Head of caudate nucleus (tissue), 42 donors: ENCODE measurements at regions not wholly inside any gene's neighbourhood (a gene's known extent, or its start where the extent isn't known, plus 50 kb on each side); places are given as distances from the start of the nearest gene placed in this dataset.

Experiments used
- DNase-seq, 42 donors: peaks; one replicate each; pipeline versions ENCODE4 v3.0.0 to v3.0.0-alpha.2; 2020 to 2021; ENCODE audit warnings: mixed read lengths in 7 of 42
- intact Hi-C: fragments of 100-400 bp; cut with DNase I; formaldehyde crosslinking; loops from one replicate; pipeline ENCODE4 v1.15.0; 2022

DNA sequence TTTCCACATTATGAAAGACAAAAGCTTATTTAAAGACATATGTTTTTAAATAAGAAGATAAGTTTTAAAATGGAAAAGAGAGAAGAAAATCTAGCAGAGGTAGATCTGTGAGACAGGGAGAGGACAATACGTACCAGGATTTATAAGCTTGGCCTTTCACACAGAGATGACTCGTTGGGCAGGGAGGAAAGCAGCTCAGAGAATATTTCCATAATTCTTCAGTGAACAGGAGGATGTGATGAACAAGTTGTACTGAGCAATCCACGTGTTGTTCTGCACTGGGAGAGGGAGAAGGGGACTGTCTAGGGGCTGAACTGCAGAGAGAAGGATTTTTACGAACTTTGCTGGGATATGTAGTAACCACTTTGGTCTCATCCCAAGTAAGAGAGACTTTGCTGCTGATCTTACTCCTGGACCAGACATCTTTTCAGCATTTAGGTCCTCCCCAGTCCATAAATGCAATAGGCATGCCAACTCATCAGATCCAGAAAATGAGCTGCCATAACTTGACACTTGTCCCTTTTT, 162.5 kb upstream of the SETBP1 start:
- intact Hi-C loops: no loop called here
- no peak for DNase-seq

DNA sequence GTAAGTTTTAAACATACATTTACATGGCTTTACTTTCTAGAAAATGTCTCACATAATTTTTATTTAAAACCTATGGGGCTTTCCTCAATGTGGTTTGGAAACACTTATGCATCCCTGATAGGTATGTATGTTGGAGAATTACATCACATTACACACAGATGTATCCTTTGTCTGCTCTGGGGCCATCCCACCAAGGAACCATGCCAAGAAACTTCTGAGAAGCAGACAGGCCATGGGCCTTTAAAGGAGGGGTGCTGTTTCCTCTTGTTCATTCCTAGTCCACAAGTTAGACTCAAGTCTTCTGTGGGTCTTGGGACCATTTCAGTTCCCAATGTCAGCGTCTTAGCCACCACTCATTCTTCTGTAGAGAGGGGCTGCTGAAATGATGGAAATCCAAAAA, 162.0 kb upstream of the SETBP1 start:
- DNase-seq: no peak
- intact Hi-C loops: no loop called here

- no peak for DNase-seq
- intact Hi-C loops: no loop called here
Measured at GRCh38 chr18:44520981-44521667, 159.6 kb upstream of the SETBP1 start.

GRCh38 chr18:44521668-44522022, 159.0 kb upstream of the SETBP1 start:
- intact Hi-C loops: no loop called here
- DNase-seq: no peak

DNA sequence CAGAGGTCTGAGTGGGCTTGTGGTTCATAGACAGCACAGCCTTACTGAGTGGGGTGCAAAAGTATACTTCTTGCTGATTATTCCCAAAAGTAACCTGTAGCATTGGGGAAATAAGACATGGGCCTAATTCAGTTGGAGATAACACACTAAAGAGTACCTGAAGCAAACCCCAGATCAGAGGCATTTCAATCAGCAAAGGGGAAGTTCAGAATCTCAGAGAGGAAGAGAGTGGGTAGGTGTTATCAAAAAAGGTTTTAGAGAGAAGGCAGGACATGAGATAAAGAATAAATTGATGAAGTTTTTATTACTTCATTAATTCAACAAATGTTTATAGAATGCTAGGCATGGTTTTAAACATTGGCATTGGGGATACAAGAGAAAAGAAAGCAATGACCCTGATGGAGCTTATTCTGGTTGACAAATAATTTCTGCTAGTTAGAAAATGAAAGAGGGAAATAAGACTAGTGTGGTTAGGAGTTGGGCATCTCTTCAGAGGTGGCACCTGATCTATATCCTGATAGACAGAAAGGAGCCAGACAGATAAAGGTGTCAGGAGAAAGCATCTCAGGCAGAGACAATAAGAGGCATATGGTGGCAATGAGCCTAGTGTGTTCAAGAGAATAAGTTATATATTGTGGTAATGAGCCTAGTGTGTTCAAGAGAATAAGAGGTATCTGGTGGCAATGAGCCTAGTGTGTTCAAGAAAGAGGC, 153.8 kb upstream of the SETBP1 start:
- intact Hi-C loops: no loop called here
- DNase-seq: no peak

- DNase-seq: no peak
- intact Hi-C loops: no loop called here
Measured at GRCh38 chr18:44533071-44533470, 147.6 kb upstream of the SETBP1 start.

DNA sequence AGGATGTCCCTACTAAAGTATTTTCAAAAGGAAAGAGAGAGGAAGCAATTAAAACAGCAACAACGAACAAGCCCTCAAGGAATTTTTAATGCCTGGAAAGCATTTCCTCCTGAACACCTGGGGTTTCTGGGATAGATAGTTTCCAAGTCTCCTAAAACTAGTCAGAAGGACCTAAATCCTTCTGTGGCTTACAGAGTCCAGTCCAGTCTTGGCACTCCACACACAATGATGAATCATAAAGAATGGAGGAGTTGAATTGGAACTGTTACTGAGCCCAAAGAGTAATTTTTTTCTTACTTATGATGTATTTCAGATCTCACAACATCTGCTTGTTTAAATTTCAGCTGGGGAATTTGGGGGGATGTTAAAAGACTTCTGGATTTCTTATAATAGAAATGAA, 144.6 kb upstream of the SETBP1 start:
- intact Hi-C loops: no loop called here
- DNase-seq: no peak

DNA sequence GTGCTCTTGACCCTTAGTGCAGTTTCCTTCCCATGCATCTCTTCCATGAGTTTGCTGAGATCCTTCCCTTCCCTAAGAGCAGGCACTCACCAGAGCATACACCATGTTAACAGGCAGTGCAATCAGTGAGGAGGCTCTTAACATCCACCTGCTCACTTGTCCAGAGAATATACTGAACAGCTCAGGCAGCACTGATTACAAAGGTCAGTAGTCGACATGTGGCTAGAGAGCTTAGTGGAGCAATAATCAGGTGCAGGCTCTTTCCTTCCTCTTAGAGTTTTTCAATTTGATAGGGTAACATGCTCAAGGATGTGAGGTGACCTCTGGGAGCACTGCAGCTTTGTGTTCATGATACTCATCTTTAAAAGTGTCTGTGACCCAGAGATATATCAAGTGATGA, 144.1 kb upstream of the SETBP1 start:
- no peak for DNase-seq
- intact Hi-C loops: no loop called here

DNA sequence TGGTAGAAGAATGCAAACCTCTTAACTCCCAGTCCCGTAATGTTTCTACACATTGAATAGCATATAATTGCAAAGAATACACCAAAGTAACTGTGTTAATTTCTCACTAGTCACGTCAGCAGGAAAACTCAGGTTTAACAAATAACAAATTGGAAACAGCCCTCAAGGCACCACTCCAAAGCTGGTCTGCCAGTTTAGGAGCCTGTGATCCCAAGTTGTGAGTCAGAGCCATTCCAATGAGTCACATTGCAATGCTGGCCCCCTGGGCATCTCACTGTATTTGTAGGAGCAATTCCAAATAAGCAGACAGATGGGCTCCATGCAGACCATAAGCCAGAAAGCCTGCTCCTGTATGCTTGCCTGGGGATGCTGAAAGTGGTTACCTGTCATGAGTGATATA, 143.2 kb upstream of the SETBP1 start:
- DNase-seq: no peak
- intact Hi-C loops: no loop called here

DNA sequence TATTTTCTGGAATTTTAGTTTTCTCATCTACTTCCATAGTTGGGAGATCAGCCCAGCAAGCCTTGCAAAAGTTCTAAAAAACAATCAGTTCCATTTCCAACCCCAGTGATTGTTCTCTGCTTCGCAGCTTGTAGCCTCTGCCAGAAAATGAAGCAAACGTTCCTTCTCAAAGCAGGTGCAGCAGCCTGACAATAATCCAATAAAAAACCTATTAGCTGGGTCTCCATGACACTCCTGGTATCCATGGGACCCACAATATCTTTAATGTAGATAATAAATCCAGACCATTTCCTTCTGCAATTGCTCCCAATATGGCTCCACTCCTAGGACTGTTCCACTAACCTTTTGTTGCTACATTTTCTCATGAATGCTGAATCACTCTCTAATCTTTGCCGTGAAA, 140.8 kb upstream of the SETBP1 start:
- no peak for DNase-seq
- intact Hi-C loops: no loop called here

GRCh38 chr18:44541159-44541558, 139.5 kb upstream of the SETBP1 start:
- DNase-seq: no peak
- intact Hi-C loops: no loop called here

DNA sequence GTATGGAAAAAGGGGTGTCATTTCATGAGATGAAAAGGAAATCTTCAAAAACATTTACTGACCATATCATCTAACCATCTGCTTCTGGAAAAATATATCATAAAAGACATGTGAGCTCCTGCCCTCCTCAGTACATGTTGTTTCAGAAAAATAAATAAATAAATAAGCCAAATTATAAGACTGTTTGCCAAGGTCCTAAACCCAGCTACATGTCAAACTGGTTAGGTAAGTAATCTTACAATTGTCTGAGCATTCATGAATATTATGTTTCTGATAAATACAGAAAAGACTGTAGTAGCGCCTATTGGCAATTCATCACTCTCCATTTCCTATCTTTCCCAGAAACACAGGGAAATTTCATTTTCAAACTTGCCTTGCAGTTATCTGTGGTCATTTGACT, 138.9 kb upstream of the SETBP1 start:
- intact Hi-C loops: no loop called here
- no peak for DNase-seq

DNA sequence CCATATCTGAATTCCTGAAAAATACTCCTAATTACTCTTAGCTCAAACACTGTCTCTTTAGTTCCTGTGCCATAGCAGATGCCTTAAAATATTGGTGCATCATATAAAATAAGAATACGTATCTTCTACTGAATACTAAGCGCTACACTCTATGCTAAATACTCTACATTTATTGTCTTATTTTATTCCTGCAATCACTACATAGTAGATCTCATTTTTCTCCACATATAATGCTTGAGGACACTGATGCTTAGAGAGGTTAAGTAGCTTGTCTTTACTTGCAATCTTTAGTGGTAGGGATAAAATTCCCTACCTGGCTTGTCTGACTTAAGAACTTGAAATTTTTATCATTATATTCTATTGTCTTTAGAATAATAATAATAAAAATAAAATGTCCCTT, 137.3 kb upstream of the SETBP1 start:
- intact Hi-C loops: no loop called here
- no peak for DNase-seq

GRCh38 chr18:44545359-44545985, 135.2 kb upstream of the SETBP1 start:
- intact Hi-C loops: no loop called here
- DNase-seq: no peak

DNA sequence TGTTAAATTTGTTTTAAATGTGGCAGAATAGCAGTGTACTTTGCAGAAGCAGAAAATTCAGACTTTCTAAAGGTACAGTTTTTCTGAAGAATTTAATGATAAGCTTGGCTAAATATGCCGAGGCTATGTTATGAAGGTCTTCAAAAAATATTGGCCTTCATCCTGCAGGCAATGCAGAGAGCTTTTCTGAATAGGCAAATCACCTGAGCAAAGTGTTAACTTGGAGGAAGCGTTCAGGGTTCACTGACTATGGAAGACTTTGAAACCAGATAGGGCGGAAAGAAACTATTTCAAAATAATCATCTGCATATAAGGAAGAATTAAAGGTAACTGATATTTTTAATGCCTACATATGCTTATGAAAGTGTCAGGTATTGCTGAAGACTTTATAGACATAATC, 133.7 kb upstream of the SETBP1 start:
- DNase-seq: no peak
- intact Hi-C loops: no loop called here

GRCh38 chr18:44548291-44549221, 132.1 kb upstream of the SETBP1 start:
- no peak for DNase-seq
- intact Hi-C loops: no loop called here

DNA sequence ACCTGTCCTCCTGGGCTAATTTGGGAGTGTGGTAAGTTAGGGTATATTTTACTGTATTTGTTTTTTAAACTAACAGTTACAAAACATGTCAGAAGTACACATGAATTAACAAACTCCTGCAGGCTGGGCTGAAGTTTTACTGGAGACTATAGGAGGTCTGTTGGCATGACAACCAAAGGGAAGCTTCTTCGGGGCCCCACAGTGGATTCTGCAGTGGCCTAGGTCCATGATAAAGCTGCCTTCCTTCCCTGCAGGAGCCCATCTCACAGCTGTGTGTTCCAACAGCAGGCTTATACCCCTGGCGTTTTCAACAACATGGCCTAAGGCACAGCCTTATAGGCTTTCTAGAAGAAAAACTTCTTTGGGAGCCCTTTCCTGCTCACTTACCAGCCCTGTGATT, 128.0 kb upstream of the SETBP1 start:
- no peak for DNase-seq
- intact Hi-C loops: no loop called here

- DNase-seq: peak in 1 of 42 donors; percentile 6
Measured at GRCh38 chr18:44556296-44556695, 124.4 kb upstream of the SETBP1 start.

GRCh38 chr18:44557616-44558151, 123.0 kb upstream of the SETBP1 start:
- no peak for DNase-seq
- intact Hi-C loops: no loop called here

More at GRCh38 chr18:44556296-44556695, 124.4 kb upstream of the SETBP1 start:
- intact Hi-C loops: no loop called here
